CD4-positive, alpha-beta memory T cell (primary cell): ENCODE measurements at regions not wholly inside any gene's neighbourhood (a gene's known extent, or its start where the extent isn't known, plus 50 kb on each side); places are given as distances from the start of the nearest gene placed in this dataset.
"Not testable (repeated sequence)": the region's sequence is repeated elsewhere in the genome, so short reads cannot be mapped to it uniquely, and the experiment has no call there.

ENCODE experiments used
- CTCF ChIA-PET: fragments of 350-600 bp; sonication (Branson Sonifier 250); formaldehyde crosslinking; loops from one replicate; lab custom pipeline; 2021; ENCODE audit warnings: inconsistent platforms; ENCODE audit not compliant: partially characterized antibody; lab: Charles Lee
- POLR2A ChIA-PET: fragments of 350-600 bp; sonication (Branson Sonifier 250); formaldehyde crosslinking; loops from one replicate; lab custom pipeline; 2021; ENCODE audit not compliant: partially characterized antibody; lab: Charles Lee
- DNase-seq, 5 donors: peaks; one replicate each; pipeline versions ENCODE4 v3.0.0 to v3.0.0-alpha.2; 2020 to 2022; ENCODE audit warnings: mixed read lengths in 1 of 5
- H3K27ac ChIP-seq: one replicate; pipeline ENCODE4 v1.7.0; 2013; ENCODE audit warnings: low read depth, low read length
- H3K27me3 ChIP-seq: 2 replicates; pipeline ENCODE4 v1.7.0; 2013; ENCODE audit warnings: mild to moderate bottlenecking, low read length, moderate library complexity; ENCODE audit not compliant: insufficient read depth
- H3K36me3 ChIP-seq: 2 replicates; pipeline ENCODE4 v1.7.0; 2013; ENCODE audit warnings: mild to moderate bottlenecking, low read length, moderate library complexity; ENCODE audit not compliant: insufficient read depth
- H3K4me1 ChIP-seq: 2 replicates; pipeline ENCODE4 v1.7.0; 2013; ENCODE audit warnings: mild to moderate bottlenecking, low read length, moderate library complexity; ENCODE audit not compliant: insufficient read depth
- H3K4me3 ChIP-seq, 2 donors: one replicate each; pipeline ENCODE4 v1.7.0; 2013; ENCODE audit warnings: low read length in 2 of 2, mild to moderate bottlenecking in 1 of 2
- H3K9me3 ChIP-seq, 2 donors: one replicate each; pipeline ENCODE4 v1.7.0; 2013; ENCODE audit warnings: low read length in 2 of 2, control low read depth in 1 of 2; ENCODE audit not compliant: control insufficient read depth in 1 of 2
- H3K27ac Mint-ChIP-seq, 7 donors: one replicate each; pipeline ENCODE4 v1.8.0; 2020 to 2021; ENCODE audit warnings: mixed read lengths in 7 of 7, mild to moderate bottlenecking in 6 of 7, inconsistent platforms in 3 of 7, moderate library complexity in 3 of 7
- H3K27me3 Mint-ChIP-seq, 2 donors: one replicate each; pipeline ENCODE4 v1.8.0; 2020 to 2021; ENCODE audit warnings: mixed read lengths in 2 of 2
- H3K36me3 Mint-ChIP-seq, 2 donors: one replicate each; pipeline ENCODE4 v1.8.0; 2020 to 2021; ENCODE audit warnings: mixed read lengths in 2 of 2, inconsistent platforms in 1 of 2, mild to moderate bottlenecking in 1 of 2
- H3K4me1 Mint-ChIP-seq, 4 donors: one replicate each; pipeline ENCODE4 v1.8.0; 2020 to 2021; ENCODE audit warnings: mixed read lengths in 4 of 4, mild to moderate bottlenecking in 1 of 4
- H3K4me3 Mint-ChIP-seq, 8 donors: one replicate each; pipeline ENCODE4 v1.8.0; 2020 to 2021; ENCODE audit warnings: mixed read lengths in 8 of 8, mild to moderate bottlenecking in 7 of 8, moderate library complexity in 6 of 8, inconsistent platforms in 3 of 8
- H3K9me3 Mint-ChIP-seq, 8 donors: one replicate each; pipeline ENCODE4 v1.8.0; 2020 to 2021; ENCODE audit warnings: mixed read lengths in 8 of 8, mild to moderate bottlenecking in 5 of 8, inconsistent platforms in 3 of 8, moderate library complexity in 1 of 8
- intact Hi-C: fragments of 100-400 bp; cut with micrococcal nuclease; formaldehyde crosslinking; loops from one replicate; pipeline ENCODE4 v1.15.1; 2023

DNA sequence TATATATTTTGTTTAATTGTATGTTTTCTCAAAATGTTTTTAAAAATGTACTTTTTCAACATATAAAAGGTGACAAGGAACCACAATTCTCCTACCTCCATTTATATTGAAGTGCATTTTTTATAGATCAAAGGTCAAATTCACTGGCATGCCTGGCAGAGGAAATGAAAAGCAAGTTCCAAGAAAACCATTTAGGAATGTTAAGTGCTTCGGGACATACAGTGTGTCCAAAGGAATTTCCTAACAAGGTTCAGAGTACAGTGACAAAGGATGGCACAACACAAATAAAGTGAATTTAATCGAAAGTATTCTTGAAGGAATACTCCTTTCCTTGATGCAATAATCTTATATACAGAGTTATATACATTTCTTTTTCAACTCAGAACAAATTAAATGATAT is 242.3 kb downstream of the CCER1 start:
- Histone ChIP-seq H3K36me3 (no peaks in the 10 kb centered on the region), H3K27ac (no peak overlapping the region), H3K4me1 (no peaks in the 10 kb centered on the region), H3K4me3 (no peak overlapping the region), H3K27me3 (no peaks in the 10 kb centered on the region), H3K9me3 (no peaks in the 10 kb centered on the region)
- no peak overlapping the region for H3K4me3 Mint-ChIP-seq
- intact Hi-C loops, result no loop called here
- no peaks in the 10 kb centered on the region for H3K9me3 Mint-ChIP-seq
- no peak overlapping the region for H3K27ac Mint-ChIP-seq
- DNase-seq, result no peak
- no peaks in the 10 kb centered on the region for H3K36me3 Mint-ChIP-seq
- H3K4me1 Mint-ChIP-seq, result no peaks in the 10 kb centered on the region
- ChIA-PET CTCF (no interaction called here), POLR2A (no interaction called here)
- no peaks in the 10 kb centered on the region for H3K27me3 Mint-ChIP-seq

DNA sequence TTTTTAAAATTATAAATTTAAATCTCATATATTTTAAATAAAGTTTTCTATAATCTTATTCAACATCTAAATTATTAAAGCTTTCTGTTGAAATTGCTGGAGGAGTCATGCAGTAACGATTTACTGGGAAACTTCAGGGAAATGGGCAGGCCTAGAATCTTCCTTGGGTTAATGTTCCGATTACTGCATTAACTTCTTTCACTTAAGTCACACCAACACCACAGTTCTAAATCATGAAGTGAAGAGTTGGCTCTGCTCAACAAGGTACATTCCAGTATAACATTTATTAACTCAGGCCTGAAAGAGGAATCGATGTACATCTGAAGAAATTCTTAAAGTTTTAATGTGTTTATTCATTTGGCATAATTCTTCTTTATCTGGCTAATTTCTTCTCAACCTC is 244.3 kb downstream of the CCER1 start:
- Mint-ChIP-seq H3K4me1 (no peaks in the 10 kb centered on the region), H3K36me3 (no peaks in the 10 kb centered on the region), H3K9me3 (no peaks in the 10 kb centered on the region), H3K4me3 (no peak overlapping the region), H3K27me3 (no peaks in the 10 kb centered on the region), H3K27ac (no peak overlapping the region)
- H3K27me3 ChIP-seq, result no peaks in the 10 kb centered on the region
- no peak overlapping the region for H3K27ac ChIP-seq
- no peaks in the 10 kb centered on the region for H3K4me1 ChIP-seq
- H3K9me3 ChIP-seq, result no peaks in the 10 kb centered on the region
- POLR2A ChIA-PET, result no interaction called here
- no peak overlapping the region for H3K4me3 ChIP-seq
- no peaks in the 10 kb centered on the region for H3K36me3 ChIP-seq
- intact Hi-C loops, result no loop called here
- CTCF ChIA-PET, result no interaction called here
- DNase-seq, result no peak

DNA sequence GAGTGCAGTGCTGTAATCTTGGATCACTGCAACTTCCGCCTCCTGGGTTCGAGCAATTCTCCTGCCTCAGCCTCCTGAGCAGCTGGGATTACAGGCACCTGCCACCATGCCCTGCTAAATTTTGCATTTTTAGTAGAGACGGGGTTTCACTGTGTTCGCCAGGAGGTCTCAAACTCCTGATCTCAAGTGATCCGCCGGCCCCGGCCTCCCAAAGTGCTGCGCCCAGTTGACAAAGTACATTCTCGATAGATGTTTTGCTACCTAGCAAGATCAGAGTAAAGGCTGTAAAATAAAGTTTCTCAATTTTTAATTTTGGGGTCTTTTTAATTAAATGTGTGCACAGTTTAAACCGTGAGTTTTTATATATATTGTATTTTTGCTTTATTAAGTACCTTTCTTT is 248.9 kb downstream of the CCER1 start:
- Mint-ChIP-seq H3K27me3 (no peaks in the 10 kb centered on the region), H3K4me3 (no peak overlapping the region)
- CTCF ChIA-PET, result no interaction called here

DNA sequence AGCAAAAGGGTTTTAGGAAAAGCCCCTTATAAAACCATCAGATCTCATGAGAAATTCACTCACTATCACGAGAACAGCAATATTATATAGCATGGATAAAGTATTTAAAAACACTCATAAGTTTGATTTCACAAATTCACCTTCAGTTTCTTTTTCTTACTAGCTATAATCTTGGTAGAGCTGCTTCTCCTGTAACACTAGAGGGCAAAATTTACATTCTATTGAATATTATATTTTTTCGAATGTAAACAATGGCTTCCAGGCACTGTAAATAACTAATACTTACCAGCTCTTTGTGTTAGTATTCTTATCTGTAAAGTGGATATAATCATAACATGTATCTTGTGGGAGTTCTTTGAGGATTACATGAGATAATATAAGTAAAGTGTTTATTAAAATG is 259.6 kb downstream of the CCER1 start:
- Histone ChIP-seq H3K4me3 (no peak overlapping the region), H3K27me3 (no peaks in the 10 kb centered on the region), H3K9me3 (no peaks in the 10 kb centered on the region), H3K27ac (no peak overlapping the region), H3K4me1 (no peaks in the 10 kb centered on the region), H3K36me3 (no peaks in the 10 kb centered on the region)
- intact Hi-C loops, result no loop called here
- ChIA-PET CTCF (no interaction called here), POLR2A (no interaction called here)
- DNase-seq, result no peak
- no peaks in the 10 kb centered on the region for H3K36me3 Mint-ChIP-seq
- no peaks in the 10 kb centered on the region for H3K9me3 Mint-ChIP-seq
- H3K4me1 Mint-ChIP-seq, result no peaks in the 10 kb centered on the region
- no peak overlapping the region for H3K27ac Mint-ChIP-seq
- no peaks in the 10 kb centered on the region for H3K27me3 Mint-ChIP-seq
- no peak overlapping the region for H3K4me3 Mint-ChIP-seq

More for the DNA sequence above, 248.9 kb downstream of the CCER1 start:
- H3K4me1 ChIP-seq, result no peaks in the 10 kb centered on the region
- H3K36me3 ChIP-seq, result no peaks in the 10 kb centered on the region
- DNase-seq, result no peak
- POLR2A ChIA-PET, result no interaction called here
- no peaks in the 10 kb centered on the region for H3K9me3 Mint-ChIP-seq
- H3K4me1 Mint-ChIP-seq, result no peaks in the 10 kb centered on the region
- no peaks in the 10 kb centered on the region for H3K27me3 ChIP-seq
- no peaks in the 10 kb centered on the region for H3K9me3 ChIP-seq
- no peak overlapping the region for H3K27ac ChIP-seq
- no peak overlapping the region for H3K27ac Mint-ChIP-seq
- intact Hi-C loops, result no loop called here
- H3K4me3 ChIP-seq, result no peak overlapping the region
- no peaks in the 10 kb centered on the region for H3K36me3 Mint-ChIP-seq

DNA sequence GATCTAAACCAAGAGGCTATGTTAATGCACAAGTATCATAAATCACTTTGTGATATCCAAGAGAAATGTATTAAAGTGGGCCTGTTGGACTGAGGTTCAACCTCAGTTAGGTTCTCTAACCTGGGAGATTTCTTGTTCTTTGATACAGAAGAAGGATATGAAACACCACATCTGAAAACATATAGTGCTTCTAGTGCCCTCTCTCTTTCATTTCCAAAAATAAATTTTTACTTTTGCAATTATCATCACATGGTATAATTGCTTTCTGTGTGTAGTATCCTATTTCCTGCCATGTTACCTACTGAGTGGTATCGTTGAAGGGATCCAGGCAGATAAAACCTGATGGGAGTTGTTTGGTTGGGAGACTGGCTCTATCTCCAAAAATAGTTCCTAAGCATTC is 264.9 kb downstream of the CCER1 start:
- no peaks in the 10 kb centered on the region for H3K36me3 ChIP-seq
- no peak overlapping the region for H3K27ac ChIP-seq
- no peaks in the 10 kb centered on the region for H3K4me1 ChIP-seq
- peaks cover 0 to 6% (median 0%) of the 10 kb centered on the region in 8 donors for H3K9me3 Mint-ChIP-seq
- no peaks in the 10 kb centered on the region for H3K36me3 Mint-ChIP-seq
- no peak overlapping the region for H3K4me3 ChIP-seq
- no peak overlapping the region for H3K27ac Mint-ChIP-seq
- ChIA-PET POLR2A (no interaction called here), CTCF (no interaction called here)
- no peak overlapping the region for H3K4me3 Mint-ChIP-seq
- intact Hi-C loops, result no loop called here
- no peaks in the 10 kb centered on the region for H3K27me3 ChIP-seq
- no peaks in the 10 kb centered on the region for H3K9me3 ChIP-seq
- no peak for DNase-seq
- H3K27me3 Mint-ChIP-seq, result no peaks in the 10 kb centered on the region
- H3K4me1 Mint-ChIP-seq, result no peaks in the 10 kb centered on the region

DNA sequence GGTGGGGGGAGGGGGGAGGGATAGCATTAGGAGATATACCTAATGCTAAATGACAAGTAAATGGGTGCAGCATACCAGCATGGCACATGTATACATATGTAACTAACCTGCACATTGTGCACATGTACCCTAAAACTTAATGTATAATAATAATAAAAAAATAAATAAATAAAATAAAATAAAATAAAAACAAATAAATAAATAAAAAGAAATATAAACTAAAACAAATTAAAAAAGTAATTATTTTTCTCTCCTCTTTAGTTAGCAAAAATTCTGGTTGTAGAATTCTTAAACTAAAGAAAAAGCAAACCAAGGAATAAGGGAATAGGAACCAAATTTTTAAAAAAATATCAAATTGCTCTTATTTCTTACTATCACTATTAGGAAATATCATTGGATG is 267.3 kb downstream of the CCER1 start:
- DNase-seq, H3K4me1 Mint-ChIP-seq, intact Hi-C loops, H3K27ac Mint-ChIP-seq, H3K9me3 ChIP-seq, H3K9me3 Mint-ChIP-seq, H3K4me3 ChIP-seq, H3K27me3 ChIP-seq, CTCF ChIA-PET, H3K4me1 ChIP-seq, H3K27ac ChIP-seq, POLR2A ChIA-PET, H3K36me3 ChIP-seq, H3K36me3 Mint-ChIP-seq, H3K4me3 Mint-ChIP-seq, H3K27me3 Mint-ChIP-seq: not testable (repeated sequence)

DNA sequence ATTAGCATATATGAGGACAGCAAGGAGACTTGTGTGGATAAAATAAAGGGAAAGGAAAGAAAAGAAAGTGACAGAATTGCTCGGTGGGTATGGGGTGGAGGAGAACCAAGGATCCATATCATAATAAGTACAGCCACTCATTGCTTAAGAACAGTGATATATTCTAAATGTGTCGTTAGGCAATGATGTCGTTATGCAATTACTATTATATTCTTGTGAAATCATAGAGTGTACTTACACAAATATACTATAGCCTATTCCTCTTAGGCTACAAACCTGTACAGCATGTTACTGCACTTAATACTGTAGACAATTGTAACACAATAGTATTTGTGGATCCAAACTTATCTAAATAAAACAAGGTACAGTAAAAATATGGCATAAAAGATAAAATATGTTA is 271.1 kb downstream of the CCER1 start:
- no peak overlapping the region for H3K4me3 ChIP-seq
- H3K27ac ChIP-seq, result no peak overlapping the region
- no peaks in the 10 kb centered on the region for H3K27me3 ChIP-seq
- Mint-ChIP-seq H3K4me3 (no peak overlapping the region), H3K9me3 (peaks cover 0 to 6% (median 0%) of the 10 kb centered on the region in 8 donors), H3K36me3 (no peaks in the 10 kb centered on the region), H3K4me1 (no peaks in the 10 kb centered on the region), H3K27me3 (no peaks in the 10 kb centered on the region), H3K27ac (no peak overlapping the region)
- H3K36me3 ChIP-seq, result no peaks in the 10 kb centered on the region
- intact Hi-C loops, result no loop called here
- no peaks in the 10 kb centered on the region for H3K9me3 ChIP-seq
- no peak for DNase-seq
- ChIA-PET POLR2A (no interaction called here), CTCF (no interaction called here)
- H3K4me1 ChIP-seq, result no peaks in the 10 kb centered on the region

DNA sequence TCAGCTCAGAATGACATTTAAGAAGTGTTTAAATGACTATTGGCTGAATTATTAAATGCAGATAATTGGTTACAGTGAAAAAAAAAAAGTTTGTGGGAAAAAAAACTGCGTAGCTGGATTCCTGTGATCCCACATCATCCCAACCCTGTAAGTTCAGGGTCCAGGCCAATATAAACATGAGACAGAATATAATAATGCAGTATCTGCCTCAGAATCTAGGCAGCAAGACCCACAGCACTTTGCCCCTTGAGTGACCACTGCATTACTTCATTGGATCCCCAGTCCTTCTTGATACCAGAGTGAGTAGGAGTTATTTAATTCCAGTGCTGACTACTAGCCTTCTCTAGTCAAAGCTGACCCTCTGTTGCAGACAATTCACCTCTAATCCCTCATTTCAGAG is 272.6 kb downstream of the CCER1 start:
- Histone ChIP-seq H3K27me3 (no peaks in the 10 kb centered on the region), H3K9me3 (no peaks in the 10 kb centered on the region), H3K4me1 (no peaks in the 10 kb centered on the region), H3K27ac (no peak overlapping the region), H3K36me3 (no peaks in the 10 kb centered on the region), H3K4me3 (no peak overlapping the region)
- intact Hi-C loops, result no loop called here
- H3K4me1 Mint-ChIP-seq, result no peaks in the 10 kb centered on the region
- peaks cover 0 to 6% (median under 1%) of the 10 kb centered on the region in 8 donors for H3K9me3 Mint-ChIP-seq
- no peak overlapping the region for H3K4me3 Mint-ChIP-seq
- no peaks in the 10 kb centered on the region for H3K27me3 Mint-ChIP-seq
- CTCF ChIA-PET, result no interaction called here
- no peak for DNase-seq
- POLR2A ChIA-PET, result no interaction called here
- H3K36me3 Mint-ChIP-seq, result no peaks in the 10 kb centered on the region
- H3K27ac Mint-ChIP-seq, result no peak overlapping the region
